Esophagus squamous epithelium (tissue), 5 donors: ENCODE measurements at regions not wholly inside any gene's neighbourhood (a gene's known extent, or its start where the extent isn't known, plus 50 kb on each side); places are given as distances from the start of the nearest gene placed in this dataset.

ENCODE experiments used
- DNase-seq: peaks from one replicate; lab custom pipeline; 2025; lab: John Stamatoyannopoulos, UW
- H3K27ac ChIP-seq, 4 donors: fragments of 200-600 bp; sonication (generic); one replicate each; pipeline ENCODE4 v1.5.1; 2016 to 2019; ENCODE audit warnings: mild to moderate bottlenecking in 1 of 4
- H3K27me3 ChIP-seq, 4 donors: fragments of 200-600 bp; sonication (generic); 1 replicate in 3 of 4; 2 replicates in 1 of 4; pipeline versions ENCODE4 v1.5.1 to v1.6.0; 2017 to 2021; ENCODE audit warnings: antibody characterized with exemption in 1 of 4
- H3K36me3 ChIP-seq, 3 donors: fragments of 200-600 bp; sonication (generic); one replicate each; pipeline ENCODE4 v1.5.1; 2016 to 2019
- H3K4me1 ChIP-seq, 3 donors: fragments of 200-600 bp; sonication (generic); one replicate each; pipeline ENCODE4 v1.5.1; 2017 to 2019
- H3K4me3 ChIP-seq, 4 donors: fragments of 200-600 bp; sonication (generic); 1 replicate in 3 of 4; 2 replicates in 1 of 4; pipeline ENCODE4 v1.5.1; 2016 to 2019; ENCODE audit warnings: mild to moderate bottlenecking in 2 of 4, moderate library complexity in 1 of 4
- H3K9me3 ChIP-seq, 3 donors: fragments of 200-600 bp; sonication (generic); one replicate each; pipeline ENCODE4 v1.5.1; 2016 to 2019
- CTCF ChIP-seq, 6 experiments: fragments of 450-650 bp in 4 of 6; fragments of 200-600 bp in 2 of 6; sonication (generic) in 2 of 6; IDR thresholded peaks; one replicate each; pipeline ENCODE4 v1.5.1; 2016 to 2019; ENCODE audit warnings: antibody characterized with exemption in 6 of 6, mild to moderate bottlenecking in 4 of 6, moderate library complexity in 4 of 6
- POLR2A ChIP-seq, 4 donors: fragments of 450-650 bp; IDR thresholded peaks; one replicate each; pipeline ENCODE4 v1.6.1; 2017; ENCODE audit warnings: antibody characterized with exemption in 4 of 4, mild to moderate bottlenecking in 4 of 4, moderate library complexity in 3 of 4
- WGBS, 2 donors: methylation state at CpG; one replicate each; pipeline ENCODE4 v1.1.5; 2018; 5-methylcytosine and 5-hydroxymethylcytosine counted together
- intact Hi-C: fragments of 100-400 bp; cut with DNase I; formaldehyde crosslinking; loops from one replicate; pipeline ENCODE4 v1.15.0; 2022
- donor health status: DM: yes; HTN: yes; CAD: no.

GRCh38 chr4:177770776-177771175 is 328.5 kb upstream of the AGA start:
- no peaks in the 10 kb centered on the region for H3K9me3 ChIP-seq
- no peak for DNase-seq
- 71 to 85% methylated on average over 2 of the region's 2 CpGs for WGBS, 2 donors
- no peak overlapping the region for H3K27ac ChIP-seq
- no peak overlapping the region for H3K4me3 ChIP-seq
- H3K36me3 ChIP-seq: no peaks in the 10 kb centered on the region
- no peak for TF ChIP-seq POLR2A (IDR thresholded peaks at IDR 0.05)
- no peak for TF ChIP-seq CTCF (IDR thresholded peaks at IDR 0.05)
- intact Hi-C loops: no loop called here
- H3K27me3 ChIP-seq: no peaks in the 10 kb centered on the region
- H3K4me1 ChIP-seq: no peaks in the 10 kb centered on the region

- WGBS, 2 donors: 67 to 82% methylated on average over 1 of the region's 1 CpG
- no peak overlapping the region for H3K4me3 ChIP-seq
- H3K4me1 ChIP-seq: no peaks in the 10 kb centered on the region
- H3K27ac ChIP-seq: no peak overlapping the region
- H3K36me3 ChIP-seq: no peaks in the 10 kb centered on the region
- H3K9me3 ChIP-seq: no peaks in the 10 kb centered on the region
- intact Hi-C loops: no loop called here
- TF ChIP-seq CTCF (IDR thresholded peaks at IDR 0.05): no peak
- no peak for TF ChIP-seq POLR2A (IDR thresholded peaks at IDR 0.05)
- DNase-seq: no peak
- H3K27me3 ChIP-seq: no peaks in the 10 kb centered on the region
These were observed 329.4 kb upstream of the AGA start for GRCh38 chr4:177771645-177772044.

GRCh38 chr4:177778623-177779022 is 336.4 kb upstream of the AGA start:
- Histone ChIP-seq H3K27me3 (no peaks in the 10 kb centered on the region), H3K36me3 (no peaks in the 10 kb centered on the region), H3K9me3 (peaks cover 0 to 7% (median 0%) of the 10 kb centered on the region in 3 donors), H3K4me1 (no peaks in the 10 kb centered on the region), H3K4me3 (no peak overlapping the region), H3K27ac (no peak overlapping the region)
- intact Hi-C loops: no loop called here
- no peak for DNase-seq
- WGBS, 2 donors: 90% methylated on average over 2 of the region's 2 CpGs
- TF ChIP-seq POLR2A (IDR thresholded peaks at IDR 0.05) (no peak), CTCF (IDR thresholded peaks at IDR 0.05) (no peak)

- Histone ChIP-seq H3K36me3 (no peaks in the 10 kb centered on the region), H3K27ac (no peak overlapping the region), H3K4me3 (no peak overlapping the region), H3K27me3 (no peaks in the 10 kb centered on the region), H3K4me1 (no peaks in the 10 kb centered on the region), H3K9me3 (peaks cover 0 to 7% (median 0%) of the 10 kb centered on the region in 3 donors)
- TF ChIP-seq POLR2A (IDR thresholded peaks at IDR 0.05) (no peak), CTCF (IDR thresholded peaks at IDR 0.05) (no peak)
- intact Hi-C loops: no loop called here
- DNase-seq: no peak
- 67 to 69% methylated on average over 4 of the region's 4 CpGs for WGBS, 2 donors
These were observed 342.8 kb upstream of the AGA start for GRCh38 chr4:177785000-177785399.

- no peaks in the 10 kb centered on the region for H3K4me1 ChIP-seq
- H3K9me3 ChIP-seq: no peaks in the 10 kb centered on the region
- TF ChIP-seq CTCF (IDR thresholded peaks at IDR 0.05): no peak
- no peak for TF ChIP-seq POLR2A (IDR thresholded peaks at IDR 0.05)
- H3K27ac ChIP-seq: no peak overlapping the region
- intact Hi-C loops: no loop called here
- no peak for DNase-seq
- WGBS, 2 donors: 68 to 75% methylated on average over 4 of the region's 4 CpGs
- no peaks in the 10 kb centered on the region for H3K36me3 ChIP-seq
- no peaks in the 10 kb centered on the region for H3K27me3 ChIP-seq
- no peak overlapping the region for H3K4me3 ChIP-seq
These were observed 347.4 kb upstream of the AGA start for GRCh38 chr4:177789610-177790009.
